ENCODE measurements at regions not wholly inside any gene's neighbourhood (a gene's known extent, or its start where the extent isn't known, plus 50 kb on each side); places are given as distances from the start of the nearest gene placed in this dataset.

DNA sequence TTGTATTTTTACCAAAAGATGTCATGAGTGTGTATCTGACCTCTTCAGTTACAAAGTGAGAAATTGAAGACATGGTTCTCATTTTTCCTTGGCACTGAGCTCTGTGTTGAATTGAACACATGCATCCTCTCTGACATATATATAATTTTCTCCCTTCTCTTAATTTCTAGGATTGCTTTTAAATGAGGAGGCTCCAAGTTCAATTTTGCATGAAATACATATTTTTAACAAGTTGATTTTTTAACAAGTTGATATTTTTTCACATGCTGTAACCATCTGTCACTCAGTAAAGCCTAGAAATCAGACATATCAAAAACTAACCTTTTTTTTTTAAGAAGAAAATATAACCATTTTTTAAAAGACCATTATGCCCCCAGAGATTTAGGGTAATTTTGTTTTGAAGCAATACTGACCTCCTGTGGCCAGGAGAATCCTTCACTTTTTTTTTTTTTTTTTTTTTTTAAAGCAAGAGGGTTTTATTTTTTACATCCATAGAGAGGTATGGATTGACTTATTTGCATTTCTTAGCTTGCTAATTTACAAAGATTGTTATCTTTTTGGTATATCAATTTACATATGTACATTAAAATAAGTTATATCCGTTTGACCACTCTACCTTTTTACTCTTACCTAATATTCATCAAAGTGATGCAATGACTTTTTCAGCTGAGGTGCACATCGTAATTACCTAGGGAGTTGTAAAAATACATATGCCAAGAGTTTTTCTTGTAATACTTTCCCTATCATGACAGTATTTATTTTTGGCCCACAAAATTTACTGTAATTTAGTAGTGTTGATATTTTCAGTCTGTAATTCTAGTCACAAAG lies 161.8 kb downstream of the SOCS6 start:
- peak; percentile 45 for DNase-seq (ENCODE audit: low read depth)
- TF ChIP-seq, protein P1, sequence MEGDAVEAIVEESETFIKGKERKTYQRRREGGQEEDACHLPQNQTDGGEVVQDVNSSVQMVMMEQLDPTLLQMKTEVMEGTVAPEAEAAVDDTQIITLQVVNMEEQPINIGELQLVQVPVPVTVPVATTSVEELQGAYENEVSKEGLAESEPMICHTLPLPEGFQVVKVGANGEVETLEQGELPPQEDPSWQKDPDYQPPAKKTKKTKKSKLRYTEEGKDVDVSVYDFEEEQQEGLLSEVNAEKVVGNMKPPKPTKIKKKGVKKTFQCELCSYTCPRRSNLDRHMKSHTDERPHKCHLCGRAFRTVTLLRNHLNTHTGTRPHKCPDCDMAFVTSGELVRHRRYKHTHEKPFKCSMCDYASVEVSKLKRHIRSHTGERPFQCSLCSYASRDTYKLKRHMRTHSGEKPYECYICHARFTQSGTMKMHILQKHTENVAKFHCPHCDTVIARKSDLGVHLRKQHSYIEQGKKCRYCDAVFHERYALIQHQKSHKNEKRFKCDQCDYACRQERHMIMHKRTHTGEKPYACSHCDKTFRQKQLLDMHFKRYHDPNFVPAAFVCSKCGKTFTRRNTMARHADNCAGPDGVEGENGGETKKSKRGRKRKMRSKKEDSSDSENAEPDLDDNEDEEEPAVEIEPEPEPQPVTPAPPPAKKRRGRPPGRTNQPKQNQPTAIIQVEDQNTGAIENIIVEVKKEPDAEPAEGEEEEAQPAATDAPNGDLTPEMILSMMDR (IDR thresholded peaks at IDR 0.05; ENCODE audit: low read length, missing control alignments) = peak; percentile 58
- H3K4me3 ChIP-seq (replicated peaks; ENCODE audit: low read depth, low read length) = no peak overlapping the region

DNA sequence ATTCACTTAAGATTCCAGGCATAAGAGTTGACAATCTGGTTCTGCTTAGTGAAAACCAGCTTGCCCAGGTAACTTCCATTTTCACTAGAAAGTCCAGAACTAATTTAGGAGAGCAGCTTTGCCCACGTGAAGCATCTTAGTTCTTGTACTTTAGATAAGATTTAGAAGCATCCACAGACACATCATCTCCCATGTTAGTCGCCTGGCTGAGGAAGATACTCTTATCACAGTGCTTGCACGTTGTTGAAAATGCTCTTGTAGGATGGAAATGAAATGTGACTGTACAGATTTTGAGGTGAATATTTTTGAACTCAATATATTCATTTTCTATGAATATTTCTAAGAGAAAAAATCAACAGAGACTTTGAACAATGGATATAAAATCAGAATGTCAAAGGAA lies 159.7 kb downstream of the SOCS6 start:
- TF ChIP-seq, protein P1 (IDR thresholded peaks at IDR 0.05; ENCODE audit: low read length, missing control alignments) = no peak
- no peak for DNase-seq (ENCODE audit: low read depth)
- no peak overlapping the region for H3K4me3 ChIP-seq (replicated peaks; ENCODE audit: low read depth, low read length)

DNA sequence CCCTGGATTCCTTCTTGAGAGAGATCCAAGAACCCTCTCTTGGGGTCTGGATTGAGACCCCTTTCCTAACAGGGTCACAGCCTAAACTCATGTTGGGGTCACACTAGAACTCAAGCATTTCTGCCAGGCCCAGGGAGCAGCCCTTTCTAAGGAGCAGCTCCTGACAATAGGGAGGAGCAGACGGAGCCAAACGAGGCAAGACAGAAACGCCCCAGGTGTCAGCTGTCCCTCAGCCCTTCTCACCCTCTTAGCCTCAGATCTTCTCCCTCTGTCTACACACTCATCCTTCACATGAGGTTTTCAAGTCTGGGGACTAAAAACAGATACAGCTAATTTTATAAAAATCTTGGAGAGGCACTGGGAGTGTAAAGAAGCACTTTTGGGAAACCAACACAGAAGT lies 157.2 kb downstream of the SOCS6 start:
- H3K4me3 ChIP-seq (replicated peaks; ENCODE audit: low read depth, low read length) = no peak overlapping the region
- TF ChIP-seq, protein P1 (IDR thresholded peaks at IDR 0.05; ENCODE audit: low read length, missing control alignments) = no peak
- no peak for DNase-seq (ENCODE audit: low read depth)

DNA sequence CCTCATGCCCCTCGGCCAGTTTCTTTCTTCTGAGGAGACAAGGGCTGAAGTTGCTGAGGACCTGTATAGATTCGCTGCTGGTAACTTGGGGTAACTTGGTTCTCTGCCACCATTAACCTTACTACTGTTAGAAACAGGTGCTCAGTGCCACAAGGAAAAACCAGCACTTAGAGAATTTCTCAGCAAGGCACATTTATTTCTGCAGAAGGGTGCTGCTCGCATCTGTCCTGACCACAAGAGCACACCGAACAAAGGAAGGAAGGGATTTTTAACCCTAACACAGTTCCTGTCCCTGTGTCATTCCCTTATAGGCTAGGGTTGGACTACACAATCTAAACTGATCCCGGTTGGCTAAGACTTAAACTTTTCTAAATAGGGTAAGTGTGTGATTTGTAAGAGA lies 154.1 kb downstream of the SOCS6 start:
- no peak for DNase-seq (ENCODE audit: low read depth)
- H3K4me3 ChIP-seq (replicated peaks; ENCODE audit: low read depth, low read length) = no peak overlapping the region
- TF ChIP-seq, protein P1 (IDR thresholded peaks at IDR 0.05; ENCODE audit: low read length, missing control alignments) = no peak

DNA sequence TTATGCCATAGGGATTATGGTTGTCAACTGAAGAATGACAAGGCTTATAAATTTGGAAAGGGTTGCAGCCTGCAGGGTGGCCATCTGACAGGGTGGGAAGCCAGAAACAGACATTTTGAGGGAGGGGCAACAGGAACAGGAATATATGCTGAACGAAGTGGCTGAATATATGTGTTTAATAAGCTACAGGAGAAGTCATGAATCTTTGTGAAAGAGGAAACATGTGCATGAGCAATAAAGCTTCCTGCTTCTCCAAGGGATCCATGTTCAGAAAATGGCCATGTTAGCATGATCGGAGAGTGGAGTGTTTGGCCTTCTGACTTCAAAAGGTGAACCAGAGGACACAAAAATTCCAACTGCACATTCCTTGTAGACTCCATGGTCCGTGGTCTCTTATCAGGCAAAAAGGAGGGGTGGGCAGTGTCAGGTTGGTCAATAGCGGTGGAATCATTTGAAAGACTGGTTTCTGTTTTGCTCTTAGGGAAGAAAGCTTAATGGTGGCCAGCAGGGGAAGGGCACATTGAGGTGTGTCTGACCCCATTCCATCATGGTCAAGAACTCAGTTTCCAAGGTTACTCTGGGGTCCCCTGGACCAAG lies 144.1 kb downstream of the SOCS6 start:
- TF ChIP-seq, protein P1 (IDR thresholded peaks at IDR 0.05; ENCODE audit: low read length, missing control alignments) = no peak

DNA sequence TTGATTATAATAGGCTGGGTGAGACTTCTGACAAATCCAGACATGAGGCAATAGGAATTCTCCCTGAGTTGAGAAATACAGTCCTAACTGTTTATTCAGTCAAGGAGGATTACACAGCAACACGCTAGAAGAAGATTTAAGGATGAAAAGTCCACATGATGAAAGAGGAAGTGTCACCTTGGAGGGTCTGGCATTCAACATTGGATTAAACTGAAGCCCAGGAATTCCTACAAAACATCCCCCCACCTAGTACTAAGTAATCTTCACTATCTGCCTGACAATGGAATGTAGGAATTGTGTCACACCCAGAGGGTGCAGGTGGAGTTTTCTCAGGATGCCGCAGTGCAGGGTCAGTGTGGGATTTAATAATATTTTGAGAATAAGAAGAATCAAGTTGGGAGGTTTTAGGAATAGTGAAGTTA lies 142.4 kb downstream of the SOCS6 start:
- peak; percentile 62 for DNase-seq (ENCODE audit: low read depth)
- TF ChIP-seq, protein P1 (IDR thresholded peaks at IDR 0.05; ENCODE audit: low read length, missing control alignments) = no peak
- no peak overlapping the region for H3K4me3 ChIP-seq (replicated peaks; ENCODE audit: low read depth, low read length)

More for the DNA sequence above, 144.1 kb downstream of the SOCS6 start:
- no peak overlapping the region for H3K4me3 ChIP-seq (replicated peaks; ENCODE audit: low read depth, low read length)
- DNase-seq (ENCODE audit: low read depth) = no peak
